GM18519 (cell line): ENCODE measurements at regions not wholly inside any gene's neighbourhood (a gene's known extent, or its start where the extent isn't known, plus 50 kb on each side); places are given as distances from the start of the nearest gene placed in this dataset.
A peak's percentile ranks its signal among the peaks of the same experiment; 100 is the strongest.
"Not testable (repeated sequence)": the region's sequence is repeated elsewhere in the genome, so short reads cannot be mapped to it uniquely, and the experiment has no call there.

ENCODE experiments used
- ATAC-seq: cut with Tn5 transposase; IDR thresholded peaks from one replicate; pipeline ENCODE4 v1.9.1; 2021; ENCODE audit warnings: mild to moderate bottlenecking, moderate library complexity; ENCODE audit not compliant: unreplicated experiment, low FRiP score

GRCh38 chr2:145818890-145819504, 1299.1 kb upstream of the ZEB2 start:
- no peak for ATAC-seq

- ATAC-seq = no peak
Observed at GRCh38 chr2:145815933-145816332, 1296.0 kb upstream of the ZEB2 start.

GRCh38 chr2:145813481-145813880, 1293.6 kb upstream of the ZEB2 start:
- no peak for ATAC-seq

GRCh38 chr2:145812165-145812554, 1292.2 kb upstream of the ZEB2 start:
- no peak for ATAC-seq

- no peak for ATAC-seq
Observed at GRCh38 chr2:145811276-145812164, 1291.6 kb upstream of the ZEB2 start.

GRCh38 chr2:145807968-145808367, 1288.0 kb upstream of the ZEB2 start:
- no peak for ATAC-seq

GRCh38 chr2:145807554-145807953, 1287.6 kb upstream of the ZEB2 start:
- no peak for ATAC-seq

GRCh38 chr2:145806546-145806945, 1286.6 kb upstream of the ZEB2 start:
- no peak for ATAC-seq

GRCh38 chr2:145802133-145802532, 1282.2 kb upstream of the ZEB2 start:
- no peak for ATAC-seq

GRCh38 chr2:145801210-145801609, 1281.3 kb upstream of the ZEB2 start:
- ATAC-seq = no peak

GRCh38 chr2:145800151-145801091, 1280.5 kb upstream of the ZEB2 start:
- no peak for ATAC-seq

- no peak for ATAC-seq
Observed at GRCh38 chr2:145799595-145800108, 1279.7 kb upstream of the ZEB2 start.

- ATAC-seq = no peak
Observed at GRCh38 chr2:145798419-145798818, 1278.5 kb upstream of the ZEB2 start.

GRCh38 chr2:145797692-145798091, 1277.8 kb upstream of the ZEB2 start:
- no peak for ATAC-seq

GRCh38 chr2:145792745-145793144, 1272.8 kb upstream of the ZEB2 start:
- ATAC-seq = no peak

GRCh38 chr2:145789636-145790035, 1269.7 kb upstream of the ZEB2 start:
- ATAC-seq = no peak

GRCh38 chr2:145787597-145788361, 1267.9 kb upstream of the ZEB2 start:
- ATAC-seq = not testable (repeated sequence)

GRCh38 chr2:145782607-145783006, 1262.7 kb upstream of the ZEB2 start:
- ATAC-seq = not testable (repeated sequence)

- ATAC-seq = peak; percentile 46
Observed at GRCh38 chr2:145777914-145778313, 1258.0 kb upstream of the ZEB2 start.

GRCh38 chr2:145777297-145777696, 1257.4 kb upstream of the ZEB2 start:
- ATAC-seq = no peak
